ENCODE measurements at regions not wholly inside any gene's neighbourhood (a gene's known extent, or its start where the extent isn't known, plus 50 kb on each side); places are given as distances from the start of the nearest gene placed in this dataset.

- Histone ChIP-seq H3K27me3 (no peaks in the 10 kb centered on the region), H3K36me3 (no peaks in the 10 kb centered on the region), H3K9me3 (no peaks in the 10 kb centered on the region), H3K4me3 (no peak overlapping the region), H3K4me1 (no peaks in the 10 kb centered on the region), H3K27ac (no peak overlapping the region)
- intact Hi-C loops (cut with DNase I; ENCODE audit: low total_unique reads): no loop called here
- in situ Hi-C loops (cut with MboI; ENCODE audit: low pct_ligation_motif_present in 1 of 4, low pct_unique_long_range_greater_than_20kb in 1 of 4, low sequenced_read_pairs in 3 of 4): no loop called here
- DNase-seq: no peak
- TF ChIP-seq POLR2A (IDR thresholded peaks at IDR 0.05) (no peak), POLR2AphosphoS5 (IDR thresholded peaks at IDR 0.05) (no peak), CTCF (IDR thresholded peaks at IDR 0.05) (no peak), EP300 (IDR thresholded peaks at IDR 0.05; ENCODE audit: low read depth) (no peak)
Measured at GRCh38 chr16:73747328-73747727, 549.3 kb upstream of the PSMD7 start.

GRCh38 chr16:73746554-73746953 is 550.1 kb upstream of the PSMD7 start:
- 73% methylated on average over 2 of the region's 2 CpGs; no CpG with 5 or more reads in 1 of the 2 donors for WGBS, 2 donors (ENCODE audit: low coverage in 1 of 2)
- Histone ChIP-seq H3K27me3 (no peaks in the 10 kb centered on the region), H3K36me3 (no peaks in the 10 kb centered on the region), H3K4me3 (no peak overlapping the region), H3K9me3 (no peaks in the 10 kb centered on the region), H3K4me1 (no peaks in the 10 kb centered on the region), H3K27ac (no peak overlapping the region)
- in situ Hi-C loops (cut with MboI; ENCODE audit: low pct_ligation_motif_present in 1 of 4, low pct_unique_long_range_greater_than_20kb in 1 of 4, low sequenced_read_pairs in 3 of 4): no loop called here
- TF ChIP-seq EP300 (IDR thresholded peaks at IDR 0.05; ENCODE audit: low read depth) (no peak), POLR2AphosphoS5 (IDR thresholded peaks at IDR 0.05) (no peak), CTCF (IDR thresholded peaks at IDR 0.05) (no peak), POLR2A (IDR thresholded peaks at IDR 0.05) (no peak)
- intact Hi-C loops (cut with DNase I; ENCODE audit: low total_unique reads): no loop called here
- DNase-seq: no peak

GRCh38 chr16:73743665-73744496 is 552.7 kb upstream of the PSMD7 start:
- 84 to 85% methylated on average over 10 to 11 of the region's 11 CpGs for WGBS, 2 donors (ENCODE audit: low coverage in 1 of 2)
- Histone ChIP-seq H3K27me3 (no peaks in the 10 kb centered on the region), H3K9me3 (no peaks in the 10 kb centered on the region), H3K4me3 (no peak overlapping the region), H3K4me1 (no peaks in the 10 kb centered on the region), H3K27ac (no peak overlapping the region), H3K36me3 (no peaks in the 10 kb centered on the region)
- intact Hi-C loops (cut with DNase I; ENCODE audit: low total_unique reads) (no loop called here), in situ Hi-C loops (cut with MboI; ENCODE audit: low pct_ligation_motif_present in 1 of 4, low pct_unique_long_range_greater_than_20kb in 1 of 4, low sequenced_read_pairs in 3 of 4) (no loop called here)
- TF ChIP-seq POLR2A (IDR thresholded peaks at IDR 0.05) (no peak), CTCF (IDR thresholded peaks at IDR 0.05) (no peak), POLR2AphosphoS5 (IDR thresholded peaks at IDR 0.05) (no peak), EP300 (IDR thresholded peaks at IDR 0.05; ENCODE audit: low read depth) (no peak)
- DNase-seq: no peak

GRCh38 chr16:73739049-73739769 is 557.4 kb upstream of the PSMD7 start:
- no peak for DNase-seq
- no peak for TF ChIP-seq EP300 (IDR thresholded peaks at IDR 0.05; ENCODE audit: low read depth)
- TF ChIP-seq CTCF (IDR thresholded peaks at IDR 0.05): no peak
- TF ChIP-seq POLR2A (IDR thresholded peaks at IDR 0.05): no peak
- TF ChIP-seq POLR2AphosphoS5 (IDR thresholded peaks at IDR 0.05): no peak
- Histone ChIP-seq H3K4me3 (no peak overlapping the region), H3K36me3 (no peaks in the 10 kb centered on the region), H3K4me1 (no peaks in the 10 kb centered on the region), H3K9me3 (no peaks in the 10 kb centered on the region), H3K27me3 (no peaks in the 10 kb centered on the region), H3K27ac (no peak overlapping the region)
- intact Hi-C loops (cut with DNase I; ENCODE audit: low total_unique reads) (no loop called here), in situ Hi-C loops (cut with MboI; ENCODE audit: low pct_ligation_motif_present in 1 of 4, low pct_unique_long_range_greater_than_20kb in 1 of 4, low sequenced_read_pairs in 3 of 4) (no loop called here)
- WGBS, 2 donors (ENCODE audit: low coverage in 1 of 2): 83 to 87% methylated on average over 3 to 4 of the region's 4 CpGs
